ENCODE measurements at regions not wholly inside any gene's neighbourhood (a gene's known extent, or its start where the extent isn't known, plus 50 kb on each side); places are given as distances from the start of the nearest gene placed in this dataset.

DNA sequence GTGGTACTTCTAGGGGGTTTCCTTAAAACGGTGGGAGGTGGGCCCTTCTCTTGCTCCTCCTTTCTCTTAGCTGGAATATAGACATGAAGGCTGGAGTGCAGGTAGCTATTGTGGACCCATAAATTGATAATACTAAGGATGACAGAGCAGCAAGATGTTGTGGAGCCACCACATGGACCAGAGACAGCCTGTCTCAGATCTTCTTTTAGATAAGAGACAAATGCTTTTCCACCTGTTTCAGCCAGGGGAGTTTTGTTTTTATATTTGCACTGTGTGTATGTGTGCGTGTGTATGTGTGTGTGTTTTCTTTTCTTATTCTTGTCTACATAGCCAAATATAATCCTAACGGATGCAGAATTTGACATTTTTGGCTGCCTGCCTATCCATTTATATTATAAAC is 62.9 kb upstream of the HIF1A start:
- TF ChIP-seq RAD21 (conservative IDR thresholded peaks at IDR 0.05 in 1 of 2, IDR thresholded peaks at IDR 0.05 in 1 of 2) (no peak), JUNB (IDR thresholded peaks at IDR 0.05) (no peak), ESRRA (IDR thresholded peaks at IDR 0.05; ENCODE audit: borderline replicate concordance, low read length) (no peak), POLR2AphosphoS2 (conservative IDR thresholded peaks at IDR 0.05; ENCODE audit: low read length) (no peak), POLR2A (IDR thresholded peaks at IDR 0.05; ENCODE audit: low read length) (no peak), MAFK (IDR thresholded peaks at IDR 0.05; ENCODE audit: partially characterized antibody) (no peak), CEBPB (IDR thresholded peaks at IDR 0.05) (no peak), ZC3H11A (IDR thresholded peaks at IDR 0.05) (no peak), EP300 (IDR thresholded peaks at IDR 0.05) (no peak)
- TF ChIP-seq, protein P1, sequence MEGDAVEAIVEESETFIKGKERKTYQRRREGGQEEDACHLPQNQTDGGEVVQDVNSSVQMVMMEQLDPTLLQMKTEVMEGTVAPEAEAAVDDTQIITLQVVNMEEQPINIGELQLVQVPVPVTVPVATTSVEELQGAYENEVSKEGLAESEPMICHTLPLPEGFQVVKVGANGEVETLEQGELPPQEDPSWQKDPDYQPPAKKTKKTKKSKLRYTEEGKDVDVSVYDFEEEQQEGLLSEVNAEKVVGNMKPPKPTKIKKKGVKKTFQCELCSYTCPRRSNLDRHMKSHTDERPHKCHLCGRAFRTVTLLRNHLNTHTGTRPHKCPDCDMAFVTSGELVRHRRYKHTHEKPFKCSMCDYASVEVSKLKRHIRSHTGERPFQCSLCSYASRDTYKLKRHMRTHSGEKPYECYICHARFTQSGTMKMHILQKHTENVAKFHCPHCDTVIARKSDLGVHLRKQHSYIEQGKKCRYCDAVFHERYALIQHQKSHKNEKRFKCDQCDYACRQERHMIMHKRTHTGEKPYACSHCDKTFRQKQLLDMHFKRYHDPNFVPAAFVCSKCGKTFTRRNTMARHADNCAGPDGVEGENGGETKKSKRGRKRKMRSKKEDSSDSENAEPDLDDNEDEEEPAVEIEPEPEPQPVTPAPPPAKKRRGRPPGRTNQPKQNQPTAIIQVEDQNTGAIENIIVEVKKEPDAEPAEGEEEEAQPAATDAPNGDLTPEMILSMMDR (IDR thresholded peaks at IDR 0.05): no peak
- TF ChIP-seq, protein P2, sequence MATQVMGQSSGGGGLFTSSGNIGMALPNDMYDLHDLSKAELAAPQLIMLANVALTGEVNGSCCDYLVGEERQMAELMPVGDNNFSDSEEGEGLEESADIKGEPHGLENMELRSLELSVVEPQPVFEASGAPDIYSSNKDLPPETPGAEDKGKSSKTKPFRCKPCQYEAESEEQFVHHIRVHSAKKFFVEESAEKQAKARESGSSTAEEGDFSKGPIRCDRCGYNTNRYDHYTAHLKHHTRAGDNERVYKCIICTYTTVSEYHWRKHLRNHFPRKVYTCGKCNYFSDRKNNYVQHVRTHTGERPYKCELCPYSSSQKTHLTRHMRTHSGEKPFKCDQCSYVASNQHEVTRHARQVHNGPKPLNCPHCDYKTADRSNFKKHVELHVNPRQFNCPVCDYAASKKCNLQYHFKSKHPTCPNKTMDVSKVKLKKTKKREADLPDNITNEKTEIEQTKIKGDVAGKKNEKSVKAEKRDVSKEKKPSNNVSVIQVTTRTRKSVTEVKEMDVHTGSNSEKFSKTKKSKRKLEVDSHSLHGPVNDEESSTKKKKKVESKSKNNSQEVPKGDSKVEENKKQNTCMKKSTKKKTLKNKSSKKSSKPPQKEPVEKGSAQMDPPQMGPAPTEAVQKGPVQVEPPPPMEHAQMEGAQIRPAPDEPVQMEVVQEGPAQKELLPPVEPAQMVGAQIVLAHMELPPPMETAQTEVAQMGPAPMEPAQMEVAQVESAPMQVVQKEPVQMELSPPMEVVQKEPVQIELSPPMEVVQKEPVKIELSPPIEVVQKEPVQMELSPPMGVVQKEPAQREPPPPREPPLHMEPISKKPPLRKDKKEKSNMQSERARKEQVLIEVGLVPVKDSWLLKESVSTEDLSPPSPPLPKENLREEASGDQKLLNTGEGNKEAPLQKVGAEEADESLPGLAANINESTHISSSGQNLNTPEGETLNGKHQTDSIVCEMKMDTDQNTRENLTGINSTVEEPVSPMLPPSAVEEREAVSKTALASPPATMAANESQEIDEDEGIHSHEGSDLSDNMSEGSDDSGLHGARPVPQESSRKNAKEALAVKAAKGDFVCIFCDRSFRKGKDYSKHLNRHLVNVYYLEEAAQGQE (IDR thresholded peaks at IDR 0.05): no peak
- TF ChIP-seq, protein P3, sequence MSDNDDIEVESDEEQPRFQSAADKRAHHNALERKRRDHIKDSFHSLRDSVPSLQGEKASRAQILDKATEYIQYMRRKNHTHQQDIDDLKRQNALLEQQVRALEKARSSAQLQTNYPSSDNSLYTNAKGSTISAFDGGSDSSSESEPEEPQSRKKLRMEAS (IDR thresholded peaks at IDR 0.05): no peak
- TF ChIP-seq, protein P4, sequence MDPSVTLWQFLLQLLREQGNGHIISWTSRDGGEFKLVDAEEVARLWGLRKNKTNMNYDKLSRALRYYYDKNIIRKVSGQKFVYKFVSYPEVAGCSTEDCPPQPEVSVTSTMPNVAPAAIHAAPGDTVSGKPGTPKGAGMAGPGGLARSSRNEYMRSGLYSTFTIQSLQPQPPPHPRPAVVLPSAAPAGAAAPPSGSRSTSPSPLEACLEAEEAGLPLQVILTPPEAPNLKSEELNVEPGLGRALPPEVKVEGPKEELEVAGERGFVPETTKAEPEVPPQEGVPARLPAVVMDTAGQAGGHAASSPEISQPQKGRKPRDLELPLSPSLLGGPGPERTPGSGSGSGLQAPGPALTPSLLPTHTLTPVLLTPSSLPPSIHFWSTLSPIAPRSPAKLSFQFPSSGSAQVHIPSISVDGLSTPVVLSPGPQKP (IDR thresholded peaks at IDR 0.05; ENCODE audit: low read depth, low read length): no peak

Measured in A549 (cell line).